ENCODE measurements at regions not wholly inside any gene's neighbourhood (a gene's known extent, or its start where the extent isn't known, plus 50 kb on each side); places are given as distances from the start of the nearest gene placed in this dataset.
"Not testable (repeated sequence)": the region's sequence is repeated elsewhere in the genome, so short reads cannot be mapped to it uniquely, and the experiment has no call there.

DNA sequence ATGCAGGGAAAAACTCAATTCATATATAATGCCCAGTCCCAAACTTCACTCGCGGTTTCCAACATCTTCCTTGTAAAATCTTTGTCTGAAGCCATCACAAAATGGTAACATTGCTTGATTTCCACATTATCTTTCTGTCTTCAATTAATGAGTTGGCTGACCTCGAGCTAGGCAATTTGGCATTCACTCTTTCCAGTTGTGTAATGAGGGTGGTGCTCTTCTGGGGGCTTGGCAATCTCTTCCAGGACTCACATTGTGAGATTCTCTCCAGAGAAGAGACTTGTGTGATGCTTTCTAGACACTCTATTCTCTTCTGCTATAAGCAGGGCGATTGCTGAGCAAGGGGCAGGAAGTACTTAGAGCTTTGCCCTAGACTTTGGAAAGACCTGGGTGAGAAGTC, 179.5 kb downstream of the JCAD start:
- DNase-seq: no peak

DNA sequence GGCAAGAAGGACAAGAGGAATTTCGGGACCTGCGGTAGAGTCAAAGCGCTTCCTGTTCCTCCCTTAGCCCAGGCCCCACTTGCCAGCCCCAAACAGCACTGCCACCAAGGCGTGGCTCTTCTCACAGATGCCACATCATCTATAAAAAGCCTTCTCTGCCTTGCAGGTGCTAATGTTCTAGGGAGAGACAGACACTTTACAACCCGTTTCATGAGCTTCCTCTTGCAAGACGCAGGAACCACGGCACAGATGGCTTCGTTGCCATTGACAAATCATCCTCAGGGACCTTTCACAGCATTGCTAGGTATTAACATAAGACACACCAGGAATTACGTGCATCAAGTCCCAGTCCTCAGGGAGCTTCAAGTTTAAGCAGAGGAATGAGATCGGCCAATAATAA, 180.9 kb downstream of the JCAD start:
- DNase-seq: no peak

DNA sequence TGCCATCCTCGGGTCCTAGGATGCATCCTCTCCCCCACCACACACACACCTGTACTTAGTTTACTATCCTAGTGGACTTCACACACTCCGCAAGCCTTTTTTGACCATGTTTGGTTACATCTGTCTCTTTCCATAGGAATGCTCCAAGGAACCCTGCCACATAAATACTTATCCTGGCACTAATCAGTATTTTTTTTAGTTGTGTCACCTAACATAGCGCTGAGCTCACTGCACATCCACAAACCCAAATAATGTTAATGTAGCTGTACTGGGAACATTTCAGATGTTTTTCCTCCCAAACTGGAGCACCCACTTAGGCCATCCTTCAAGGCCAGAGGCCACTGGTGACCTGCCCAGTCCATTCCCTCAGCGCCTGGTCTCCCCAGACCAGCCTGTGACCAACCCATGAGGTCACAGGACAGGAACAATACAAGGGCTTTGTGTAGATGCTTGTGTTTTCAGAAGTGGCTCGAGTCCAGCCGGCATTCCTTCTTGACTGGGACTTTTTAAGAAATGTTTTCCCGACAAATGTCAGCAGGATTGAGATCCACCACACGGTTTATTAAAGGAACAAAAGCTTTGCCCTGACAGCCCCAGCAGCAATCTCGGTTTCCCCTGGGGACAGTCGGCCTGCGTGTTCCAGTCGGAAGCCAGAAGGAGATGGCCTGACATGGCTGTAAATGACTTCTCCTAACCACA, 181.4 kb downstream of the JCAD start:
- no peak for DNase-seq

DNA sequence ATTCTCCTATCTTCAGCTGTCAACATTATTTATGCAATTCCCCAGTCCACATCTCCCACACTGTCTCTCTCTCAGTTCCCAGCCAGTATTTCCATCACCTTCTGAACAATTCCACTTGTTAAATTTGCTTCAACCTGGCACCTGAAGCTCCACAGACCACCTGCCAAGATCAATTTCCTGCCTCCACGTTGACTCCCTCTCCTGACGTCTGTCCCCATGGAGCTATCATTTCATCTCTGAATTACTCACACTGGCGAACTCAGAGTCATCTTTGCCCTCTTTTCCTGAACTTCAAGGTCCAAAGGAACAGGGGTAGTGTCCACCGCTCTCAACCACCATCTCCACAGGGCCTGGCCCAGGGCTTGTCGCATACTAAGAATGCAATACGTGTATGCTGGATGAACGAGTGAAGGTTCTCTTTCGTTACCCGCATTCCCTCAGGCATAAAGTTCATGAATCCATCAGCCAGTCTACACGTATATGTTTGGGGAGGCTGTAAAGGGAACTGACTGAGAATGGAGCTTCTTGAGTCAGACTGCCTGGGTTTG, 183.3 kb downstream of the JCAD start:
- no peak for DNase-seq

DNA sequence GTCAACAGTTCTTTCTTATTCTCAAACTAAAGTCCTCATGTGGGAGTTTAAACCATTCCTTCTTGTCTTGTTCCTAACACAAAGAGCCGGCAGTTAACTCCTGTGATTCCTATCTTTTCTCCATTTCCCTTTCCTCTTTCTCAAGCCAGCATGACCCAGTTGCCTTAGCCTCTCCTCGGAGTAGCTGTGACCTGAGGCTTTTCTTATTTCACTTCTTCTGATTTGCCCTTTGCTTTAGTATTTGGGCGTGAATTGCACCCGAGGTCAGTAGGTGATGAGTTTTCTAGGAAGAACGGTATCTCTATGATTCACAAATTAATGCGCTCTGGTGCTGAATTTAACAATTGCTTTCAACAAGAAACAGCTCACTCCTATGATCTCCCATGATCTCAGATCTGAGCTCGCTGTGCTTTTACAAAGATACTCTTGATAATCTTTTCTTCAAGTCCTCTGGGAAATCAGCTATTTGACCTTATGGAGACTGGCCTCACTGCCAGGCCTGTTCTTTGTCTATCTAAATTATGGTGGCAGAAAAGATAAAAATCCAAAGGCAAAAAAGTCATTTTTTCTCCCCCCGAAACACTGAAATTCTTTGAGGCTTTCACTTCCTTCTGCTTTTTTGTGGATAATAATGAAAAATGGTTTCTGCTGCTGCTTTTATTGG, 184.6 kb downstream of the JCAD start:
- DNase-seq: no peak

DNA sequence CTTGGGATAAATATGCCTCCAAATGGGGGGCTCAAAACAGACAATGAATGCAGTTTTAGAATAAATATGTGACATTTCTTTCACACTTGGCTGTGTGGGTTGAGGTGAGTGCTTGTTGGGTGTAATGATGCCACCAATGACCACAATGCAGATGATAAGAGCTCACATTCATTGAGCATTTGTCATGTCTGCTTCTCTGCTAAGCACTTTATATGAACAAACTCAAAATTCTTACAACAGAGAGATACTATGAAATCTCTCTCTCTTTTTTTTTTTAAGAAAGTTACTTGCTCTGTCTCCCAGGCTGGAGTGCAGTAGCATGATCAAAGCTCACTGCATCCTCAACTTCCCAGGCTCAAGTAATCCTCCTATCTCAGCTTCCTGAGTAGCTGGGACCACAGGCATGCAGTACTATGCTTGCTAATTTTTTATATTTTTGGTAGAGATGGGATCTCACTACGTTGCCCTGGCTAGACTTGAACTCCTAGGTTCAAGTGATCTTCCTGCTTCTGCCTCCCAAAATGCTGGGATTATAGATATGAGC, 185.4 kb downstream of the JCAD start:
- DNase-seq: no peak

DNA sequence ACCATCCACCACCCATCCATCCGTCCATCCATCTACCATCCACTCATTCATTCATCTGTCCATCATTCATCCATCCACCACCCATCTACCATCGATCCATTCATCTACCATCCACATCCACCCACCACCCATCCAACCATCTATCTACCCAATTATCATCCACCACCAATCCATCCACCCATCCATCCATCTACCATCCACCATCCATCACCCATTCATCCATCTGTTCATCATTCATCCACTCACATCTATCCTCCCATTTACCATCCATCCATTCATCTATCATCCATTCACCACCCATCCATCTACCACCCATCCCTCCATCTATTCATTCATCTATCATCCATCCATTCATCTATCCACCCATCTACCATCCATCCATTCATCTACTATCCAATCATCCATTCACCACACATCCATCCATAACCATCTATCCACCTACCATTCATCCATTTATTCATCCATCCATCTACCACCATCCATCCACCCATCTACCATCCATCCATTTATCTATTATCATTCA, 188.8 kb downstream of the JCAD start:
- no peak for DNase-seq

DNA sequence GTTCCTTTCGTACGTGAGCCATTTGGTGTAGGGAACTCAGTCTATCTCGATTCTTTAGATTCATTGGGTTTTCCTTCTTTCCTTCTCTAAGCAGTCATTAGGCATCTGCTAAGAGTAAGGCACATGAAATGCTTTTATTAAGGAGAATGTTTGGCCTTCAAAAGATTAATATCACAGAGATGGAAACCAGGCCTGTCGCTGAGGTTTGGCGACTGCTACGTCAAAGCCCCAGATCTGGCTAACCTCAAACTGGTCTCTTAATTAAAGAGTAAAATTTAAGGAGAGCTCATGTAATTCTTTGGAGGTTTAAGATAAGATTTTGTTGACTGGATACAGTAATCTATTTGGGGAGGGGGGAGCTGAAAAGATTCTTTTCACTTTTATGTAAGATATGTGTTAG, 189.8 kb downstream of the JCAD start:
- DNase-seq: no peak

DNA sequence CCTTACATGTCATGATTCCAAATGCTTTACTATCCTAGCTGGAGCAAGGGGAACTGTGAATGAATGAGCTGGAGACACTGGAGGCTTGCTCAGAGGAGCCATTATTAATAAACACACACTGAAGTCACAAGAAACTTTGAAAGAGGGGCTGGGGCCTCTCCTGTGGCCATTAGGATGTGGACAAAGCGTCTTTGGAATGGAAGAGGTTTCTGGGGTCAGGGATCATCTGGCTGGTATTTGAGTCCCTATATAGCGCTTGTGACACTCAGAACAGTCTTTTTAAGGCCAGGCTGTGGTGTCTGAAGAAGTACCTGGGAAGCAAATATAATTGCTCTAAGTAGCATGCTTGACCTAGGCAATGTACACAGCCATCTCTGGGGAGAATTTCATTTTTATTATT, 193.0 kb downstream of the JCAD start:
- no peak for DNase-seq

DNA sequence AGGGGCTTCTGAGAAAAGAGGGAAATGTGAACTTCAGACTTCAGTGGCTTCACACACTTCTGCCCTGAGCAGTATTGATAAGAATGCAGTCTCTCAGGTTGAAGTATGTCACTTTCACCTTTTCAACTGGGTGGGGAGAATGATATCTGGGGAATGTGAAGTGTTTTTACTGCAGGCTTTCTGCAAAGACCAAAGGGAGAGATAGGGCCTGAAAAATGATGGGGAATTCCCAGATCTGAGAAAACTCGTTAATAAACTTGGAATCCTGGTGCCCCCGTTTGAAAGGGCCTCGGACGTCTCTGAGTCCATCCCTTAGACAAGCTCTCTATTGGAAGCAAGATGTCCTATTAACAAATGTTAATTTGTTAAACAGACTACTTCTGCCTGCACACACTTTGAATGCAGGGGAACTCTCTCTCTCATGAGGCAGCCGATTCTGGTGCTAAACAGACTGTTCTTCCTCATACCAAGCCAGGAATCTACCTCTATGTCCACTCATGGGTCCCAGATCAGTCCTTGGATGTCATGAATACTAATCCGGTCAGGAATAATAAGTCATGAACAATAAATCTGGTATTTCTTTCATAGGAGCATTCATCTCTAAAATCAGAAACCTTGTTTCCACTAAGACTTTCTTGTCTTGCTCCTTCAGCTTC, 193.6 kb downstream of the JCAD start:
- no peak for DNase-seq

DNA sequence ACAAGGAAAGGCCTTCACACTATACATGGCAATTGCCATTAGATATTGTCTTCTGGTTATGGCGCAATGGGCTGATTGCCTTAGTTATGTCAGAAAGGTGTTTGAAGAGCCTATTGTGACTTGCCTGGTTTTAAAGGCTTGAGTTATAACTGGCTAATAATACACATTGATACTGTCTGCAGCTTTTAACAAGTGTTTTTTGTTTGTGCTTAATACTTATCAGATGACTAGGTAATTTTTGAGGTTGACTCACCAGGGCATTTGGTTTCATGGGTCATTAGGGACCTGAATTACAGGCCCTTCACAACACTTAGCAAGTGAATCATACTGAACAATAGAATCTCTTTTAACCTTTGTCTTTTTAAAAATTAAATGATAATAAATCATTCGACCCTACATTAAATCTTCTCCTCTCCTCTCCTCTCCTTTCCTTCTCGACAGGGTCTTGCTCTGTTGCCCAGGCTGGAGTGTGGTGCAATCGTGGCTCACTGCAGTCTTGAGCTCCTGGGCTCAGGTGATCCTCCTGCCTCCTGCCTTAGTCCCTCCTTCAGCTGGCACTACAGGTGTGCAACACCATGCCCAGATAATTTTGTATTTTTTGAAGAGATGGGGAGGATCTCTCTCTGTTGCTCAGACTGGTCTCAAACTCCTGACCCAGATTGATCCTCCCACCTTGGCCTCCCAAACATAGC, 196.3 kb downstream of the JCAD start:
- no peak for DNase-seq

DNA sequence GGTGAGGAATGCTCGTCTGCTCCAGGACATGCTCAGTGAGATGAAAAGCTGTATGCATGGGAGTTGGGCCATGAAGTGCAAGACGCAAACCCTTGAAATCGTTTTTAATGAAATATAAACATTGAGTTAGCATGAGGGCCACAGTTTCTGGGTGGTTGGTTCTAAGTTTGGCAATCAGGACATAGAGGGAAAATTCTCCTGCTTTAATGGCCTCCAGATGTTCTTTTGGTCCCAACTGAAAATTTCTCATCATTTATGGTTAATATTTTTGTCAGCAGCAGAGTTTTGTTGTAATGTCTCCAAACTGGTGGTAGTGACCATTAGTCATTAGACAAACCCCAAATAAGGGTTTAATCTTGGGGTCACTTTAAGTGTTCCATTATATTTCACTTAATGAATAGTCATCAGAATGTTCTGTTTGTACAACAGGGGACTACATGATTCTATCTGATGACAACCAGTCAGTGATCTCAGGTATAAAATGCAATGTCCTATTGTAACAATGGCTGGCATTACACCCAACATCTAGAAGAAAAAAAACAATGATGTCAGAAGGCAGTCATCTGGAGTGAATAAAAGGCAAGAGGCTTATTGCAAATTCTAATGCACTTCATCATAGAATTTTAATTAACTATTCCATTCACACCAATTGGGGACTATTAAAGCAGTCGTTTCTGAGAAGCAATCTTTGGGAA, 197.4 kb downstream of the JCAD start:
- no peak for DNase-seq

DNA sequence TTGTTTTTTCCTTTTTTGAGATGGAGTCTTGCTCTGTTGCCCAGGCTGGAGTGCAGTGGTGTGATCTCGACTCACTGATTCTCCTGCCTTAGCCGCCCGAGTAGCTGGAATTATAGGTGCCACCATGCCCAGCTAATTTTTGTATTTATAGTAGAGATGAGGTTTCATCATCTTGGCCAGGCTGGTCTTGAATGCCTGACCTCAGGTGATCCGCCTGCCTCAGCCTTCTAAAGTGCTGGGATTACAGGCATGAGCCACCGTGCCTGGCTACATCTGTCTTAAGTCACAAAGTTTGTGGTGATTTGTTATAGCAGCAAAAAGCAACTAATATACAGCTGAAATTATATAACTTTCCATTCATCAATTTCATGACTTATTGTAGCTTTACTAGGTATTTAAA, 198.2 kb downstream of the JCAD start:
- DNase-seq: not testable (repeated sequence)

DNA sequence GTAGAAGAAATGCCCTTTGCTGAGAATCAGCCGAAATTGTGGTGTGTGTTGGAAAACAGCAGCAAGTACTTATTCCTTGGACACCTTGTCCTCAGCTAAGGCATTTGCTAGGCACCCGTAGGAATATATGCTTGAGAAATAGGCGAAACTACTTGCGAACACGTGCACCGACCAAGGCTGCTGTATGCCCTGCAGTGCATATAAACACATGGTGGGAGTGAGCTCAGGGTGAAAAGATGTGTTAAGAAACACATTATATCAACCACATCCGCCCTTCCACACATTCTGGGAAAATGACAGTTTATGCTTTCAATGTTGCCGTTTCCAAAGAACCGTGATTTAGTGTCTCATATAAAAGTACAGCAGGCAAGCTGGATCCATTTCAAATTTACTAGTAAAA, 199.2 kb downstream of the JCAD start:
- no peak for DNase-seq

DNA sequence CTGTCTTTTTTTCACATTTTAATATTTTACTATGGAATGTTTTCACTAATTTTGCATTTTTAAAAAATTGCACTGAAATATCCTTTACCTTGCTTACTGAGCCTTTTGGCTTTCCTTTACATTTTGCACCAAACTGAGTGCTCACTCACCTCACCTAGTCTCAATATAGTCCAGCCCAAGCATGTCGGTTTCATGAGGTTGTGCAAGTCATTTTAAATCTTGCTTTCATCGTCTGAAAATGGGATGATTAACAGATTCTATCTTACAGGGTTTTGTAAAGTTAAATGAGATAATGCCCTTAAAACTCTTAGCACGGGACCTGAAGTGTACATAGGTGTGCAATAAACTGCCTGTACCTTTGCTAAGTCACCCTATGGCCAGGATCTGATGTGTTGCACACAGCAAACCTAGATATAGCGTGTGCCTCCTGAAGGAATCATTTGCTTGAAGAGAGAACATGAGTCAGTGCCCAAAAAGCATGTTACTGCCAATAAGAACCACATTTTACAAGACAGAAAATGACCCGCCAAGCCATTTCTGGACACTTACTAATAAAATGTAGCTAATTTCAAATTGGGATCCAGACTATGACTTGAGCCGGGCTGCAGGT, 199.8 kb downstream of the JCAD start:
- no peak for DNase-seq

DNA sequence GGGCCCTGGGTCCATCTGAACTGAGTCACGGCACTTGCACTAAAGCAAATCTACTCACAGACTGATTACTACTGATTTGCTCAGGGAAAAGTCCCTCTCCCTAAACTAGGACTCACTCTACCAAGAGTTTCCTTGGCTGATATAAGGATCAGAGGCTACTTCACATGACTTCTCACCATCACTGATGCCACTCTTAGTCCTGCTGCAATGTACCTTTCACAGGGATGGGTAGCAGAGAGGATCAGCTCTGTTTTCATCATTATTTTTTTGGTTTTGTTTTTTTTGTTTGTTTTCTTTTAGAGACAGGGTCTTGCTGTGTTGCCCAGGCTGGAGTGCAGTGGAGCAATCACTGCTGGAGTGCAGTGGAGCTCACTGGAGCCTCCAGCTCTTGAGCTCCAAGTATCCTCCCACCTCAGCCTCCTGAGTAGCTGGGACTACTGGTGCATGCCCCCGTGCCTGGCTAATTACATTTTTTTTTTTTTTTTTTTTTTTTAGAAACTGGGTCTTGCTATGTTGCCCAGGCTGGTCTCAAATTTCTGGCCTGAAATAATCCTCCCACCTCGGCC, 200.6 kb downstream of the JCAD start:
- DNase-seq: no peak

DNA sequence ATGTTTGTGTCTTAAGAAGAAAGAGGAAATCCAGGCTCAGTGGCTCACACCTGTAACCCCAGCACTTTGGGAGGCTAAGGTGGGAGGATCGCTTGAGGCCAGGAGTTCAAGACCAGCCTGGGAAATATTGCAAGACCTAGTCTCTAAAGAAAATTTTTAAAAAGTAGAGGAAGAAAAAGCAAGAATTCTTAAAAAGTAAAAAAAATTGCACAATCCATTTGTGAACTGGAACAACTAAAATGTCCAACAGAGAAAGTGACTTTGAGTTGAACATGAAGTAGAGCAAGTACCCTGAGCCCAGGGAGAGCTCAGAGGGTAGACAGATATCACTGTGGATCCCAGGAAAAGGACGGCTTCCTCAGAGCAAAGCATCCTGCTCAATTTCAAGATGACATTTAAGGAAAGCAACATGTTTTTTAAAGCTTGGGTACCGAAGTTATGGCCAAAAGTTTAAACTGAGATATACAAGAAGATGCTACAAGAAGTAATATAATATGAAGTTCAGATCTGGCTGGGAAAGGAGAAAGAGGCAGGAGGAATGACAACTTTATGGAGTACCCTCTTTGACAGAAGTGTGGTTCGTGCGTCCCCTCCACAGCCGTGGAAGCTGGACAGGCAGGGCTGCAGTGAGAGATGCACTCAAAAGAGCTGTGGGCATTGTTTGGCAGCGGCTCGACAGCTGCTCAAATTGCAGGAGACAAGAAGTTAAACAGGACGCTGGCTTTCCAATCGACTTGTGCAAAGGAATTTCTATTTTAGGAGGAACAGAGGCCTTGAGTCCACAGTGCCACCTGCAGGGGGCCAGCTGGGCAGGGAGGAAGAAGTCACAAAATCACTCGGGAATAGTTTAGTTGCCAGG, 201.3 kb downstream of the JCAD start:
- peak; percentile 74 for DNase-seq

DNA sequence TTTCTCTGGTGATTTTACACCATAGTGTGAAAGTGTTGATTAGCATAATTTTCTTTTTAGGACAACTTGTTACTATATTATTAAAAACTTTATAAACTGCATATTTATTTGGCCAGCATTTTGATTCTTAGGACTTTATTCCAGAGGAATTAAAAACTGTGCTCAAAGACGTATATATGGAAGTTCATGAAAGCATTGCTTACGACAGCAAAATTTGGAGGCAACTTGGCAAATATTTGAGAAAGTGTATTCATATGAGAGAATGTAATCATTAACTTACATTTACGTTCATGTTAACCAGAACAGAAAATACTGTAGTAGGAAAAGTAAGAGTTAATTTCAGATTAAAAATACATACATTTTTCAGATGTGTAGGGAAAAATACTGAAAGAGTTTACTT, 203.1 kb downstream of the JCAD start:
- DNase-seq: no peak

DNA sequence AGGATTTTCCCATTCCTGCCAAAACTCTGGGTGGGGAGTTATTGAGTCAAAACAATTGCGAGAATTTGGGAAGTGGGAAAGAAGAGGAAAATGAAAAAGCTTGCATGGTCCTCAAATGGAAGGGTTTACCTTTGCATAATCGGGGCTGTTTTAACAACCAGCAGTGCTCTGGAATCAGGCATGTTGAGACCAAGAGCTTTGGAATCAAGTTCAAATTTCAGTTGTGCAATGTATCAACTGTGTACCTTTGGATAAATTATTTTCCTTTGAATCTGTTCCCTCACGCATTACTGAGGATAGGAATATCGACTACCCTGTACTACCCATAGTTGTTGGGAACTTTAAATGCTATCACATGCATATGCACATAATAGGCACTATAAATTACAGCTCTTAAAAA, 205.5 kb downstream of the JCAD start:
- no peak for DNase-seq

DNA sequence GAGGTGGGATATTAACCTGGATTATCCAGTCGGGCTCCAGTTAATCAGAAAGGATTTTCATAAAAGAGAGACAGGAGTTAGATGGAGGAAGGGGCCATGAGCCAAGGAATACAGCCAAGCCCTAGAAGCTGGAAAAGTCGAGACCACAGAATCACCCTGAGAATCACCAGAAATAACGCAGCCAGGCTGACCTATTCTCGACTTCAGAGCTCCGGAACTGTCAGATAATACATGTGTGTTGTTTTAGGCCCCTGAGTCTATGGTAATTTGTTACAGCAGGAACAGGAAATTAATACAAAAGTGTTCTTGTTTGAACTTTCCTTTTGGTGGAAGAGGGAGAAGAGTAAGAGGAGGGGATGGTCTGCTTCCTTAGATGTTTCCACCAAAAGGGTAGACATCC, 208.1 kb downstream of the JCAD start:
- no peak for DNase-seq

DNA sequence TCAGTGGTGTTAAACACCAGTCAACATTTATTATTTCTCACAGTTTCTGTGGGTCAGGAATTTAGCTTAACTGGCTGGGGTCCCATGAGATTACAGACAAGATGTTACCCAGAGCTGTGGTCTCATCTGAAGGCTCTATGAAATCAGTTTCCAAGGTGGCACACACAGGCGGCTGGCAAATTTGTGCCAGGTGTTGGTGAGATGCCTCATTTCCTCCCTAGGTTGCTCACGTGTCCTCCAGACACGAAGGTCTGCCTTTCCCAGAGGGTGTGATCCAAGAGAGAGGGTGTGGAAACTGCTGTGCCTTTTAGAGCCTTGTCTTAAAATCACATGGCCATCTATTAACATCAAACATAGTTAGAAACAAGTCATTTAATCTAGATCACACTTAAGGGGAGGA, 209.0 kb downstream of the JCAD start:
- no peak for DNase-seq

All from femur (tissue), 1 donor.